ENCODE measurements at regions not wholly inside any gene's neighbourhood (a gene's known extent, or its start where the extent isn't known, plus 50 kb on each side); places are given as distances from the start of the nearest gene placed in this dataset.

GRCh38 chr9:135214054-135214640 is 126.7 kb downstream of the OLFM1 start:
- TF ChIP-seq CTCF (IDR thresholded peaks at IDR 0.05) (no peak), POLR2AphosphoS5 (IDR thresholded peaks at IDR 0.05; ENCODE audit: low read depth, low read length) (no peak)
